A549 (cell line): ENCODE measurements at regions not wholly inside any gene's neighbourhood (a gene's known extent, or its start where the extent isn't known, plus 50 kb on each side); places are given as distances from the start of the nearest gene placed in this dataset.
A peak's percentile ranks its signal among the peaks of the same experiment; 100 is the strongest.

Source experiments
- ATAC-seq, 2 experiments: fragments of 200-7000 bp in 1 of 2; fragments of >200 bp in 1 of 2; cut with Nextera tagmentation in 1 of 2; cut with Tn5 transposase in 1 of 2; 3 replicates each; pipeline versions ENCODE4 v1.8.0 to v1.9.1; 2018 to 2020; ENCODE audit warnings: mild to moderate bottlenecking in 1 of 2, moderate library complexity in 1 of 2
- CTCF ChIA-PET: fragments of 300-600 bp; sonication (Branson Sonifier 250); formaldehyde crosslinking; extraction: SDS; loops from one replicate; lab custom pipeline; 2021; ENCODE audit warnings: antibody characterized with exemption, inconsistent platforms; lab: Yijun Ruan, JAX
- POLR2A ChIA-PET: fragments of 350-600 bp; formaldehyde crosslinking; extraction: SDS; loops from one replicate; lab custom pipeline; 2021; ENCODE audit warnings: antibody characterized with exemption, inconsistent platforms; lab: Yijun Ruan, JAX
- DNase-seq, 2 experiments: peaks; one replicate each; pipeline versions ENCODE4 v3.0.0 to v3.0.0-alpha.2; 2011 to 2016; ENCODE audit warnings: low read depth in 1 of 2, low spot score in 1 of 2
- FAIRE-seq: peaks from 2 replicates; lab custom pipeline; 2011; peaks lifted over from hg19 to GRCh38; lab: Jason Lieb, UNC
- H3K27ac ChIP-seq, 2 experiments: fragments of >200 bp; sonication (Bioruptor Twin); formaldehyde crosslinking; 3 replicates each; pipeline ENCODE4 v1.5.1; 2016 to 2017
- H3K4me1 ChIP-seq: fragments of >200 bp; sonication (Bioruptor Twin); formaldehyde crosslinking; 3 replicates; pipeline ENCODE4 v1.6.1; 2016
- H3K4me2 ChIP-seq: fragments of >200 bp; sonication (Bioruptor Twin); formaldehyde crosslinking; 3 replicates; pipeline ENCODE4 v1.6.1; 2016
- H3K4me3 ChIP-seq: fragments of >200 bp; sonication (Bioruptor Twin); formaldehyde crosslinking; 3 replicates; pipeline ENCODE4 v1.5.1; 2016
- H3K9me3 ChIP-seq: fragments of >200 bp; sonication (Bioruptor Twin); formaldehyde crosslinking; 3 replicates; pipeline ENCODE4 v1.6.1; 2016
- CBX8 ChIP-seq: fragments of 200-600 bp; sonication (generic); IDR thresholded peaks from 2 replicates; pipeline ENCODE4 v1.6.1; 2016
- CHD4 ChIP-seq: fragments of 200-600 bp; sonication (generic); IDR thresholded peaks from 2 replicates; pipeline ENCODE4 v1.6.1; 2016; ENCODE audit warnings: antibody characterized with exemption, mild to moderate bottlenecking, borderline replicate concordance
- EP300 ChIP-seq, 2 experiments: fragments of >200 bp; sonication (Bioruptor Twin); formaldehyde crosslinking; IDR thresholded peaks; 2 replicates in 1 of 2; 3 replicates in 1 of 2; pipeline ENCODE4 v1.6.1; 2016 to 2017
- FOSB ChIP-seq: fragments of 250-450 bp; sonication (Bioruptor Pico); IDR thresholded peaks from 2 replicates; pipeline ENCODE4 v1.5.0; 2020; ENCODE audit warnings: mild to moderate bottlenecking, moderate library complexity
- FOXS1 ChIP-seq: fragments of 250-450 bp; sonication (Bioruptor Pico); IDR thresholded peaks from 2 replicates; pipeline ENCODE4 v1.5.0; 2020; ENCODE audit warnings: mild to moderate bottlenecking, moderate library complexity
- HEYL ChIP-seq: fragments of 250-450 bp; sonication (Bioruptor Pico); IDR thresholded peaks from 2 replicates; pipeline ENCODE4 v1.8.0; 2021; ENCODE audit warnings: mild to moderate bottlenecking, moderate library complexity
- HOXA7 ChIP-seq: fragments of 250-450 bp; sonication (Bioruptor Pico); IDR thresholded peaks from 2 replicates; pipeline ENCODE4 v1.5.0; 2020; ENCODE audit warnings: mild to moderate bottlenecking, moderate library complexity
- HOXB13 ChIP-seq: fragments of 250-450 bp; sonication (Bioruptor Pico); IDR thresholded peaks from 2 replicates; pipeline ENCODE4 v1.5.0; 2020; ENCODE audit warnings: low read depth, mild to moderate bottlenecking, moderate library complexity
- JUN ChIP-seq, 2 experiments: fragments of >200 bp; sonication (Bioruptor Twin); formaldehyde crosslinking; IDR thresholded peaks; 2 replicates in 1 of 2; 3 replicates in 1 of 2; pipeline ENCODE4 v1.6.1; 2016 to 2017
- KDM5A ChIP-seq: fragments of 200-600 bp; sonication (generic); IDR thresholded peaks from 2 replicates; pipeline ENCODE4 v1.6.1; 2016; ENCODE audit warnings: antibody characterized with exemption, mild to moderate bottlenecking
- MAFK ChIP-seq: fragments of 450-650 bp; IDR thresholded peaks from 2 replicates; pipeline ENCODE4 v1.6.1; 2014; ENCODE audit not compliant: partially characterized antibody
- MYC ChIP-seq: IDR thresholded peaks from 2 replicates; pipeline ENCODE4 v1.6.1; 2012; ENCODE audit warnings: mild to moderate bottlenecking, inconsistent platforms, low read length, improper control_type of control experiment, borderline replicate concordance
- PHF8 ChIP-seq: fragments of 200-600 bp; sonication (generic); IDR thresholded peaks from 2 replicates; pipeline ENCODE4 v1.6.1; 2016; ENCODE audit warnings: low read depth, mild to moderate bottlenecking, antibody characterized with exemption, moderate library complexity, borderline replicate concordance
- POLR2A ChIP-seq: IDR thresholded peaks from 2 replicates; pipeline ENCODE4 v1.6.1; 2012; ENCODE audit warnings: mild to moderate bottlenecking, low read length
- POLR2AphosphoS2 ChIP-seq: conservative IDR thresholded peaks from 2 replicates; pipeline ENCODE4 v1.6.1; 2012; ENCODE audit warnings: low read length, improper control_type of control experiment, inconsistent platforms
- RAD21 ChIP-seq, 2 experiments: fragments of >200 bp in 1 of 2; sonication (Bioruptor Twin) in 1 of 2; formaldehyde crosslinking in 1 of 2; IDR thresholded peaks in 1 of 2; conservative IDR thresholded peaks in 1 of 2; 2 replicates in 1 of 2; 3 replicates in 1 of 2; pipeline ENCODE4 v1.6.1; 2012 to 2018; ENCODE audit warnings: inconsistent platforms in 1 of 2
- RCOR1 ChIP-seq: fragments of 150-350 bp; IDR thresholded peaks from 2 replicates; pipeline ENCODE4 v1.6.1; 2014; ENCODE audit warnings: antibody characterized with exemption, low read length, low read depth
- SMC3 ChIP-seq: fragments of >200 bp; sonication (Bioruptor Twin); formaldehyde crosslinking; IDR thresholded peaks from 3 replicates; pipeline ENCODE4 v1.6.1; 2018; ENCODE audit warnings: inconsistent platforms
- TP53 ChIP-seq: fragments of 250-450 bp; sonication (Bioruptor Pico); IDR thresholded peaks from 2 replicates; pipeline ENCODE4 v1.5.0; 2021; ENCODE audit warnings: mild to moderate bottlenecking, moderate library complexity
- ZSCAN20 ChIP-seq: fragments of 250-450 bp; sonication (Bioruptor Pico); IDR thresholded peaks from 2 replicates; pipeline ENCODE4 v1.8.0; 2022; ENCODE audit warnings: mild to moderate bottlenecking, moderate library complexity
- TF ChIP-seq, protein P1 (sequence below): fragments of 450-650 bp; IDR thresholded peaks from 2 replicates; pipeline ENCODE4 v1.6.1; 2014; ENCODE audit warnings: antibody characterized with exemption
- TF ChIP-seq, protein P2 (sequence below): IDR thresholded peaks from 2 replicates; pipeline ENCODE4 v1.6.1; 2012; ENCODE audit warnings: low read depth, borderline replicate concordance
- TF ChIP-seq, protein P3 (sequence below): fragments of 200-600 bp; sonication (generic); IDR thresholded peaks from 2 replicates; pipeline ENCODE4 v1.6.1; 2016; ENCODE audit warnings: antibody characterized with exemption, mild to moderate bottlenecking, moderate library complexity
- TF ChIP-seq, protein P4 (sequence below): fragments of >200 bp; sonication (Bioruptor Twin); formaldehyde crosslinking; IDR thresholded peaks from 2 replicates; pipeline ENCODE4 v1.6.1; 2016

DNA sequence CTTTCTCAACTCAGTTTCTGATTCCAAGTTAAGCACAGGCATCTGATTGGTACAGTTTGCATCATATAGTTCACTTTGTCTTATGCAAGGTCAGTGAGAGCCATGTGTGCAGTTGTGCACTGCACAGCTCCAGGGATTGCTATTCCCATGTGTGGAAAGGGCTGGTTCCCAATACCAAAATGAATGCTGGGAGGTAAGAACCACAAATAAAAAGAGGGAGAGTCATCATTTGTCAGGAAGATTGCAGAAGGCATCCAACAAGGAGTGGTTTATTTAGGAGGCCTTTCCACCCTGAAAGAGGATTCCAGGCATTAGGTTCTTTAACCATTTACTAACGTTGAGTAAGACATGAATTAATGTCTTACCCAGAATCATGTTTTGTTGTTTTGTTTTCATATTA lies 141.2 kb upstream of the ST6GAL2 start (continued):
- TF ChIP-seq FOSB, result no peak
- TF ChIP-seq EP300 (IDR thresholded peaks at IDR 0.05), result peak; percentile 82 to 89; a peak in 4 of 5 replicates
- TF ChIP-seq POLR2A, result no peak
- TF ChIP-seq SMC3, result peak; percentile 25; the same call in 2 of the 3 replicates
- no peak for TF ChIP-seq KDM5A
- TF ChIP-seq, protein P1, sequence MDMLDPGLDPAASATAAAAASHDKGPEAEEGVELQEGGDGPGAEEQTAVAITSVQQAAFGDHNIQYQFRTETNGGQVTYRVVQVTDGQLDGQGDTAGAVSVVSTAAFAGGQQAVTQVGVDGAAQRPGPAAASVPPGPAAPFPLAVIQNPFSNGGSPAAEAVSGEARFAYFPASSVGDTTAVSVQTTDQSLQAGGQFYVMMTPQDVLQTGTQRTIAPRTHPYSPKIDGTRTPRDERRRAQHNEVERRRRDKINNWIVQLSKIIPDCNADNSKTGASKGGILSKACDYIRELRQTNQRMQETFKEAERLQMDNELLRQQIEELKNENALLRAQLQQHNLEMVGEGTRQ, result no peak
- TF ChIP-seq, protein P2, sequence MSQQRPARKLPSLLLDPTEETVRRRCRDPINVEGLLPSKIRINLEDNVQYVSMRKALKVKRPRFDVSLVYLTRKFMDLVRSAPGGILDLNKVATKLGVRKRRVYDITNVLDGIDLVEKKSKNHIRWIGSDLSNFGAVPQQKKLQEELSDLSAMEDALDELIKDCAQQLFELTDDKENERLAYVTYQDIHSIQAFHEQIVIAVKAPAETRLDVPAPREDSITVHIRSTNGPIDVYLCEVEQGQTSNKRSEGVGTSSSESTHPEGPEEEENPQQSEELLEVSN, result 0 out of 2 replicates have a peak, but pooled peaks have one; percentile 40
- TF ChIP-seq CHD4, result no peak
- TF ChIP-seq RAD21 (conservative IDR thresholded peaks at IDR 0.05 in 1 of 2, IDR thresholded peaks at IDR 0.05 in 1 of 2), result peak; percentile 14 to 40; a peak in 2 of 5 replicates
- TF ChIP-seq JUN (IDR thresholded peaks at IDR 0.05), result peak in 1 of 2 experiments; percentile 57; a peak in 3 of 5 replicates
- TF ChIP-seq, protein P3, sequence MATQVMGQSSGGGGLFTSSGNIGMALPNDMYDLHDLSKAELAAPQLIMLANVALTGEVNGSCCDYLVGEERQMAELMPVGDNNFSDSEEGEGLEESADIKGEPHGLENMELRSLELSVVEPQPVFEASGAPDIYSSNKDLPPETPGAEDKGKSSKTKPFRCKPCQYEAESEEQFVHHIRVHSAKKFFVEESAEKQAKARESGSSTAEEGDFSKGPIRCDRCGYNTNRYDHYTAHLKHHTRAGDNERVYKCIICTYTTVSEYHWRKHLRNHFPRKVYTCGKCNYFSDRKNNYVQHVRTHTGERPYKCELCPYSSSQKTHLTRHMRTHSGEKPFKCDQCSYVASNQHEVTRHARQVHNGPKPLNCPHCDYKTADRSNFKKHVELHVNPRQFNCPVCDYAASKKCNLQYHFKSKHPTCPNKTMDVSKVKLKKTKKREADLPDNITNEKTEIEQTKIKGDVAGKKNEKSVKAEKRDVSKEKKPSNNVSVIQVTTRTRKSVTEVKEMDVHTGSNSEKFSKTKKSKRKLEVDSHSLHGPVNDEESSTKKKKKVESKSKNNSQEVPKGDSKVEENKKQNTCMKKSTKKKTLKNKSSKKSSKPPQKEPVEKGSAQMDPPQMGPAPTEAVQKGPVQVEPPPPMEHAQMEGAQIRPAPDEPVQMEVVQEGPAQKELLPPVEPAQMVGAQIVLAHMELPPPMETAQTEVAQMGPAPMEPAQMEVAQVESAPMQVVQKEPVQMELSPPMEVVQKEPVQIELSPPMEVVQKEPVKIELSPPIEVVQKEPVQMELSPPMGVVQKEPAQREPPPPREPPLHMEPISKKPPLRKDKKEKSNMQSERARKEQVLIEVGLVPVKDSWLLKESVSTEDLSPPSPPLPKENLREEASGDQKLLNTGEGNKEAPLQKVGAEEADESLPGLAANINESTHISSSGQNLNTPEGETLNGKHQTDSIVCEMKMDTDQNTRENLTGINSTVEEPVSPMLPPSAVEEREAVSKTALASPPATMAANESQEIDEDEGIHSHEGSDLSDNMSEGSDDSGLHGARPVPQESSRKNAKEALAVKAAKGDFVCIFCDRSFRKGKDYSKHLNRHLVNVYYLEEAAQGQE, result no peak
- no peak for TF ChIP-seq PHF8
- TF ChIP-seq POLR2AphosphoS2, result no peak
- TF ChIP-seq ZSCAN20 (CRISPR knock-in tag), result no peak
- no peak for TF ChIP-seq HOXA7 (CRISPR knock-in tag)
- no peak for TF ChIP-seq TP53 (CRISPR knock-in tag)
- no peak for TF ChIP-seq FOXS1
- TF ChIP-seq, protein P4, sequence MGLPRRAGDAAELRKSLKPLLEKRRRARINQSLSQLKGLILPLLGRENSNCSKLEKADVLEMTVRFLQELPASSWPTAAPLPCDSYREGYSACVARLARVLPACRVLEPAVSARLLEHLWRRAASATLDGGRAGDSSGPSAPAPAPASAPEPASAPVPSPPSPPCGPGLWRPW, result peak; percentile 65
- TF ChIP-seq MAFK, result peak; percentile 21
- TF ChIP-seq HEYL (CRISPR knock-in tag), result no peak
- TF ChIP-seq MYC, result no peak
- TF ChIP-seq CBX8, result no peak
- no peak for TF ChIP-seq RCOR1
- TF ChIP-seq HOXB13, result no peak

DNA sequence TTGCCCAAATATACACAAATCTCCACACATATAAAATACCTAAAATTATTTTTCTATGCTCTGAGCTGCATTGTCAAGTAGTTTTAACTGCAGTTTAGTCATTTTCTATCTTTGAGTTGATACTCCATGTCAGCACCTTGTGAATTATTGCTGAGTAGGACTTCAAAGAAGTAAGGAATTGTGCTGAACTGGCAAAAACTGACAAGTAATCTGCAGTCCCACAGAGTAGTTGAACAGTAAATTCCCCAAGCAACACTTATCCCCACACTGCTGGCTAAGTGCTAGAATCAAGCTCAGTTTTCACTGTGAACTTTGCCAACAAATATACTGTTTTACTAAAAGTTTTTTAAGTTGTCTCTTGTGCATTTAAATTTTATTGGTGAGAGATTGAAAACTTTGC lies 141.8 kb upstream of the ST6GAL2 start:
- no peak for ATAC-seq
- H3K4me1 ChIP-seq, result peaks cover 51% of the 10 kb centered on the region
- CTCF ChIA-PET, result no interaction called here
- TF ChIP-seq MAFK (peak; percentile 99), ZSCAN20 (CRISPR knock-in tag) (no peak)
- TF ChIP-seq, protein P4, result no peak
- peak in 1 of 2 experiments; percentile 52 for DNase-seq
- FAIRE-seq, result no peak
- H3K4me2 ChIP-seq, result peak overlapping the region; percentile 70
- 0 out of 3 replicates have a peak, but pooled peaks cover 5% of the 10 kb centered on the region for H3K9me3 ChIP-seq
- H3K27ac ChIP-seq, result peak overlapping the region; percentile 95 to 96
- H3K4me3 ChIP-seq, result no peak overlapping the region
- POLR2A ChIA-PET, result no interaction called here
